GM23338 (cell line): ENCODE measurements at regions not wholly inside any gene's neighbourhood (a gene's known extent, or its start where the extent isn't known, plus 50 kb on each side); places are given as distances from the start of the nearest gene placed in this dataset.
"Not testable (repeated sequence)": the region's sequence is repeated elsewhere in the genome, so short reads cannot be mapped to it uniquely, and the experiment has no call there.

ENCODE experiments used
- ATAC-seq: fragments of 200-7000 bp; cut with Tn5 transposase; 3 replicates; pipeline ENCODE4 v1.9.1; 2020
- DNase-seq: peaks from one replicate; pipeline ENCODE4 v3.0.0-alpha.2; 2015; ENCODE audit warnings: low spot score
- H2AFZ ChIP-seq: fragments of 200-600 bp; sonication (generic); 2 replicates; pipeline ENCODE4 v1.8.0; 2016; ENCODE audit warnings: antibody characterized with exemption, mild to moderate bottlenecking, moderate library complexity
- H3F3A ChIP-seq: fragments of 200-600 bp; sonication (generic); replicated peaks from 2 replicates; pipeline ENCODE4 v1.8.0; 2017; ENCODE audit warnings: antibody characterized with exemption, mixed run types, low read depth
- H3K27ac ChIP-seq: fragments of 200-600 bp; sonication (generic); 2 replicates; pipeline ENCODE4 v1.6.1; 2016; ENCODE audit warnings: low read depth
- H3K27me3 ChIP-seq: fragments of 200-600 bp; sonication (generic); 2 replicates; pipeline ENCODE4 v1.8.0; 2016; ENCODE audit warnings: mild to moderate bottlenecking, mixed run types, moderate library complexity; ENCODE audit not compliant: insufficient read depth
- H3K36me3 ChIP-seq: fragments of 200-600 bp; sonication (generic); 2 replicates; pipeline ENCODE4 v1.8.0; 2016; ENCODE audit warnings: mild to moderate bottlenecking; ENCODE audit not compliant: insufficient read depth
- H3K4me1 ChIP-seq: fragments of 200-600 bp; sonication (generic); 2 replicates; pipeline ENCODE4 v1.8.0; 2016; ENCODE audit warnings: mild to moderate bottlenecking, moderate library complexity; ENCODE audit not compliant: insufficient read depth
- H3K4me2 ChIP-seq: fragments of 200-600 bp; sonication (generic); 2 replicates; pipeline ENCODE4 v1.7.1; 2017; ENCODE audit warnings: mixed run types
- H3K4me3 ChIP-seq: fragments of 200-600 bp; sonication (generic); 2 replicates; pipeline ENCODE4 v1.6.1; 2016; ENCODE audit warnings: mixed run types
- H3K79me2 ChIP-seq: fragments of 200-600 bp; sonication (generic); replicated peaks from 2 replicates; pipeline ENCODE4 v1.8.0; 2017; ENCODE audit warnings: mild to moderate bottlenecking; ENCODE audit not compliant: insufficient read depth
- H3K9me2 ChIP-seq: fragments of 200-600 bp; sonication (generic); 2 replicates; pipeline ENCODE4 v1.8.0; 2017; ENCODE audit not compliant: insufficient read depth
- H4K20me1 ChIP-seq: fragments of 200-600 bp; sonication (generic); replicated peaks from 2 replicates; pipeline ENCODE4 v1.8.0; 2017; ENCODE audit warnings: mild to moderate bottlenecking; ENCODE audit not compliant: insufficient read depth
- H3K27ac Mint-ChIP-seq: 2 replicates; pipeline ENCODE4 v1.8.0; 2020; ENCODE audit warnings: inconsistent platforms, mild to moderate bottlenecking, moderate library complexity, mixed read lengths
- H3K27me3 Mint-ChIP-seq: 3 replicates; pipeline ENCODE4 v1.8.0; 2022; ENCODE audit warnings: low read depth, mild to moderate bottlenecking, moderate library complexity, mixed read lengths, inconsistent platforms; ENCODE audit not compliant: insufficient read depth, poor library complexity
- H3K36me3 Mint-ChIP-seq: 3 replicates; pipeline ENCODE4 v1.8.0; 2021; ENCODE audit warnings: low read depth, mild to moderate bottlenecking, inconsistent platforms, moderate library complexity, mixed read lengths
- H3K4me1 Mint-ChIP-seq: 3 replicates; pipeline ENCODE4 v1.8.0; 2020; ENCODE audit warnings: mild to moderate bottlenecking, inconsistent platforms, mixed read lengths
- H3K4me3 Mint-ChIP-seq: 3 replicates; pipeline ENCODE4 v1.8.0; 2021; ENCODE audit warnings: moderate library complexity, mild to moderate bottlenecking, inconsistent platforms, mixed read lengths
- H3K9me3 Mint-ChIP-seq: 3 replicates; pipeline ENCODE4 v1.8.0; 2020; ENCODE audit warnings: moderate library complexity, mild to moderate bottlenecking, inconsistent platforms, mixed read lengths
- CREB1 ChIP-seq: fragments of 250-450 bp; sonication (Bioruptor Pico); IDR thresholded peaks from 2 replicates; pipeline ENCODE4 v1.5.0; 2020; ENCODE audit warnings: low read depth, mild to moderate bottlenecking, moderate library complexity
- EZH2 ChIP-seq: fragments of 200-600 bp; sonication (generic); IDR thresholded peaks from one replicate; pipeline ENCODE4 v1.8.0; 2017; ENCODE audit warnings: antibody characterized with exemption, mild to moderate bottlenecking, low read depth; ENCODE audit not compliant: unreplicated experiment
- EZH2phosphoT487 ChIP-seq: fragments of 200-600 bp; sonication (generic); IDR thresholded peaks from one replicate; pipeline ENCODE4 v1.8.1; 2018; ENCODE audit warnings: antibody characterized with exemption; ENCODE audit not compliant: unreplicated experiment
- JUNB ChIP-seq: IDR thresholded peaks from one replicate; pipeline ENCODE4 v1.6.1; 2016; ENCODE audit warnings: antibody characterized with exemption; ENCODE audit not compliant: unreplicated experiment
- POLR2AphosphoS5 ChIP-seq: IDR thresholded peaks from 2 replicates; pipeline ENCODE4 v1.6.1; 2016; ENCODE audit warnings: antibody characterized with exemption, low read depth
- STAT1 ChIP-seq: IDR thresholded peaks from one replicate; pipeline ENCODE4 v1.6.1; 2016; ENCODE audit warnings: antibody characterized with exemption; ENCODE audit not compliant: unreplicated experiment
- ZNF114 ChIP-seq: fragments of 250-450 bp; sonication (Bioruptor Pico); IDR thresholded peaks from 2 replicates; pipeline ENCODE4 v1.5.0; 2020; ENCODE audit warnings: mild to moderate bottlenecking, moderate library complexity
- TF ChIP-seq, protein P1 (sequence below): fragments of 250-450 bp; sonication (Bioruptor Pico); IDR thresholded peaks from 2 replicates; pipeline ENCODE4 v1.5.0; 2020; ENCODE audit warnings: mild to moderate bottlenecking, moderate library complexity
- TF ChIP-seq, protein P2 (sequence below): IDR thresholded peaks from 2 replicates; pipeline ENCODE4 v1.6.1; 2016; ENCODE audit warnings: antibody characterized with exemption
- TF ChIP-seq, protein P3 (sequence below), 2 experiments: fragments of 200-600 bp in 1 of 2; sonication (generic) in 1 of 2; conservative IDR thresholded peaks; 2 replicates each; pipeline versions ENCODE4 v1.5.1 to v1.6.1; 2016 to 2017; ENCODE audit warnings: antibody characterized with exemption in 2 of 2, low read depth in 2 of 2, mild to moderate bottlenecking in 2 of 2, moderate library complexity in 1 of 2

DNA sequence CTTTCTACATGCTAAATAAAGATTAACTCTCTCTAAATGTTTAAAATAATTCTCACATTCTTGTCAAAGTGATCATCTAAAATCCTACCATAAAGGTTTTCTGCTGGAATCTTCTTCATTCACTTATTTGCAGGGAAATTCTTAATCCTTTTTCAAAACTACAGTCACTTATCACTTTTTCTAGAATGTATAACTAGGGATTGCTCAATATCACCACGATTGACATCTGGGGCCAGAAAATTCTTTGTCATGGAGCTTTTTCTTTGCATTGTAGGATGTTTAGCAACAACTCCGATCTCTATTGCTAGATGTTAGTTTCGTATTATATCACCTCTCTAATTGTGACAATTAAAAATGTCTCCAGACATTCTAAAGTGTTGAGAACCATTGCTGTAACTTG is 344.9 kb upstream of the PIK3R1 start:
- DNase-seq (no peak), ATAC-seq (no peak)
- no peaks in the 10 kb centered on the region for H3F3A ChIP-seq

DNA sequence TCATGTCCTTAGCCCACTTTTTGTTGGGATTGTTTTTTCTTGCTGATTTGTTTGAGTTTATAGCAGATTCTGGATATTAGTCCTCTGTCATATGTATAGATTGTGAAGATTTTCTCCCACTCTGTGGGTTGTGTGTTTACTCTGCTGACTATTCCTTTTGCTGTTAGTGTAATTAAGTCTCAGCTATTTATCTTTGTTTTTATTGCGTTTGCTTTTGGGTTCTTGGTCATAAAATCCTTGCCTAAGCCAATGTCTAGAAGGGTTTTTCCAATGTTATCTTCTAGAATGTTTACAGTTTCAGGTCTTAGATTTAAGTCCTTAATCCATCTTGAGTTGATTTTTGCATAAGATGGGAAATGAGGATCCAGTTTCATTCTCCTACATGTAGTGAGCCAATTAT is 351.2 kb upstream of the PIK3R1 start:
- not testable (repeated sequence) for H3K4me1 Mint-ChIP-seq, ATAC-seq, H3K27me3 ChIP-seq

More for the DNA sequence above, 344.9 kb upstream of the PIK3R1 start:
- no peaks in the 10 kb centered on the region for H3K27me3 Mint-ChIP-seq
- no peaks in the 10 kb centered on the region for H3K36me3 ChIP-seq
- H3K4me3 ChIP-seq, result no peak overlapping the region
- no peaks in the 10 kb centered on the region for H3K79me2 ChIP-seq
- no peak overlapping the region for H3K4me3 Mint-ChIP-seq
- H3K27ac ChIP-seq, result no peak overlapping the region
- H3K4me1 Mint-ChIP-seq, result no peaks in the 10 kb centered on the region
- peaks cover 10% of the 10 kb centered on the region; the same call in 1 of the 2 replicates for H3K9me2 ChIP-seq
- H3K4me1 ChIP-seq, result no peaks in the 10 kb centered on the region
- peaks cover 4% of the 10 kb centered on the region; the same call in 1 of the 3 replicates for H3K9me3 Mint-ChIP-seq
- H3K4me2 ChIP-seq, result no peak overlapping the region
- H2AFZ ChIP-seq, result no peak overlapping the region
- TF ChIP-seq ZNF114 (CRISPR knock-in tag) (no peak), STAT1 (no peak), CREB1 (CRISPR knock-in tag) (no peak), EZH2phosphoT487 (no peak), EZH2 (no peak), POLR2AphosphoS5 (no peak), JUNB (no peak)
- TF ChIP-seq, protein P1, sequence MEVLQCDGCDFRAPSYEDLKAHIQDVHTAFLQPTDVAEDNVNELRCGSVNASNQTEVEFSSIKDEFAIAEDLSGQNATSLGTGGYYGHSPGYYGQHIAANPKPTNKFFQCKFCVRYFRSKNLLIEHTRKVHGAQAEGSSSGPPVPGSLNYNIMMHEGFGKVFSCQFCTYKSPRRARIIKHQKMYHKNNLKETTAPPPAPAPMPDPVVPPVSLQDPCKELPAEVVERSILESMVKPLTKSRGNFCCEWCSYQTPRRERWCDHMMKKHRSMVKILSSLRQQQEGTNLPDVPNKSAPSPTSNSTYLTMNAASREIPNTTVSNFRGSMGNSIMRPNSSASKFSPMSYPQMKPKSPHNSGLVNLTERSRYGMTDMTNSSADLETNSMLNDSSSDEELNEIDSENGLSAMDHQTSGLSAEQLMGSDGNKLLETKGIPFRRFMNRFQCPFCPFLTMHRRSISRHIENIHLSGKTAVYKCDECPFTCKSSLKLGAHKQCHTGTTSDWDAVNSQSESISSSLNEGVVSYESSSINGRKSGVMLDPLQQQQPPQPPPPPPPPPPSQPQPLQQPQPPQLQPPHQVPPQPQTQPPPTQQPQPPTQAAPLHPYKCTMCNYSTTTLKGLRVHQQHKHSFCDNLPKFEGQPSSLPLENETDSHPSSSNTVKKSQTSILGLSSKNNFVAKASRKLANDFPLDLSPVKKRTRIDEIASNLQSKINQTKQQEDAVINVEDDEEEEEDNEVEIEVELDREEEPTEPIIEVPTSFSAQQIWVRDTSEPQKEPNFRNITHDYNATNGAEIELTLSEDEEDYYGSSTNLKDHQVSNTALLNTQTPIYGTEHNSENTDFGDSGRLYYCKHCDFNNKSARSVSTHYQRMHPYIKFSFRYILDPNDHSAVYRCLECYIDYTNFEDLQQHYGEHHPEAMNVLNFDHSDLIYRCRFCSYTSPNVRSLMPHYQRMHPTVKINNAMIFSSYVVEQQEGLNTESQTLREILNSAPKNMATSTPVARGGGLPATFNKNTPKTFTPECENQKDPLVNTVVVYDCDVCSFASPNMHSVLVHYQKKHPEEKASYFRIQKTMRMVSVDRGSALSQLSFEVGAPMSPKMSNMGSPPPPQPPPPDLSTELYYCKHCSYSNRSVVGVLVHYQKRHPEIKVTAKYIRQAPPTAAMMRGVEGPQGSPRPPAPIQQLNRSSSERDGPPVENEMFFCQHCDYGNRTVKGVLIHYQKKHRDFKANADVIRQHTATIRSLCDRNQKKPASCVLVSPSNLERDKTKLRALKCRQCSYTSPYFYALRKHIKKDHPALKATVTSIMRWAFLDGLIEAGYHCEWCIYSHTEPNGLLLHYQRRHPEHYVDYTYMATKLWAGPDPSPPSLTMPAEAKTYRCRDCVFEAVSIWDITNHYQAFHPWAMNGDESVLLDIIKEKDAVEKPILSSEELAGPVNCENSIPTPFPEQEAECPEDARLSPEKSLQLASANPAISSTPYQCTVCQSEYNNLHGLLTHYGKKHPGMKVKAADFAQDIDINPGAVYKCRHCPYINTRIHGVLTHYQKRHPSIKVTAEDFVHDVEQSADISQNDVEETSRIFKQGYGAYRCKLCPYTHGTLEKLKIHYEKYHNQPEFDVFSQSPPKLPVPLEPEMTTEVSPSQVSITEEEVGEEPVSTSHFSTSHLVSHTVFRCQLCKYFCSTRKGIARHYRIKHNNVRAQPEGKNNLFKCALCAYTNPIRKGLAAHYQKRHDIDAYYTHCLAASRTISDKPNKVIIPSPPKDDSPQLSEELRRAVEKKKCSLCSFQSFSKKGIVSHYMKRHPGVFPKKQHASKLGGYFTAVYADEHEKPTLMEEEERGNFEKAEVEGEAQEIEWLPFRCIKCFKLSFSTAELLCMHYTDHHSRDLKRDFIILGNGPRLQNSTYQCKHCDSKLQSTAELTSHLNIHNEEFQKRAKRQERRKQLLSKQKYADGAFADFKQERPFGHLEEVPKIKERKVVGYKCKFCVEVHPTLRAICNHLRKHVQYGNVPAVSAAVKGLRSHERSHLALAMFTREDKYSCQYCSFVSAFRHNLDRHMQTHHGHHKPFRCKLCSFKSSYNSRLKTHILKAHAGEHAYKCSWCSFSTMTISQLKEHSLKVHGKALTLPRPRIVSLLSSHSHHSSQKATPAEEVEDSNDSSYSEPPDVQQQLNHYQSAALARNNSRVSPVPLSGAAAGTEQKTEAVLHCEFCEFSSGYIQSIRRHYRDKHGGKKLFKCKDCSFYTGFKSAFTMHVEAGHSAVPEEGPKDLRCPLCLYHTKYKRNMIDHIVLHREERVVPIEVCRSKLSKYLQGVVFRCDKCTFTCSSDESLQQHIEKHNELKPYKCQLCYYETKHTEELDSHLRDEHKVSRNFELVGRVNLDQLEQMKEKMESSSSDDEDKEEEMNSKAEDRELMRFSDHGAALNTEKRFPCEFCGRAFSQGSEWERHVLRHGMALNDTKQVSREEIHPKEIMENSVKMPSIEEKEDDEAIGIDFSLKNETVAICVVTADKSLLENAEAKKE, result no peak
- TF ChIP-seq, protein P2, sequence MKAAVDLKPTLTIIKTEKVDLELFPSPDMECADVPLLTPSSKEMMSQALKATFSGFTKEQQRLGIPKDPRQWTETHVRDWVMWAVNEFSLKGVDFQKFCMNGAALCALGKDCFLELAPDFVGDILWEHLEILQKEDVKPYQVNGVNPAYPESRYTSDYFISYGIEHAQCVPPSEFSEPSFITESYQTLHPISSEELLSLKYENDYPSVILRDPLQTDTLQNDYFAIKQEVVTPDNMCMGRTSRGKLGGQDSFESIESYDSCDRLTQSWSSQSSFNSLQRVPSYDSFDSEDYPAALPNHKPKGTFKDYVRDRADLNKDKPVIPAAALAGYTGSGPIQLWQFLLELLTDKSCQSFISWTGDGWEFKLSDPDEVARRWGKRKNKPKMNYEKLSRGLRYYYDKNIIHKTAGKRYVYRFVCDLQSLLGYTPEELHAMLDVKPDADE, result no peak
- TF ChIP-seq, protein P3, sequence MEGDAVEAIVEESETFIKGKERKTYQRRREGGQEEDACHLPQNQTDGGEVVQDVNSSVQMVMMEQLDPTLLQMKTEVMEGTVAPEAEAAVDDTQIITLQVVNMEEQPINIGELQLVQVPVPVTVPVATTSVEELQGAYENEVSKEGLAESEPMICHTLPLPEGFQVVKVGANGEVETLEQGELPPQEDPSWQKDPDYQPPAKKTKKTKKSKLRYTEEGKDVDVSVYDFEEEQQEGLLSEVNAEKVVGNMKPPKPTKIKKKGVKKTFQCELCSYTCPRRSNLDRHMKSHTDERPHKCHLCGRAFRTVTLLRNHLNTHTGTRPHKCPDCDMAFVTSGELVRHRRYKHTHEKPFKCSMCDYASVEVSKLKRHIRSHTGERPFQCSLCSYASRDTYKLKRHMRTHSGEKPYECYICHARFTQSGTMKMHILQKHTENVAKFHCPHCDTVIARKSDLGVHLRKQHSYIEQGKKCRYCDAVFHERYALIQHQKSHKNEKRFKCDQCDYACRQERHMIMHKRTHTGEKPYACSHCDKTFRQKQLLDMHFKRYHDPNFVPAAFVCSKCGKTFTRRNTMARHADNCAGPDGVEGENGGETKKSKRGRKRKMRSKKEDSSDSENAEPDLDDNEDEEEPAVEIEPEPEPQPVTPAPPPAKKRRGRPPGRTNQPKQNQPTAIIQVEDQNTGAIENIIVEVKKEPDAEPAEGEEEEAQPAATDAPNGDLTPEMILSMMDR (conservative IDR thresholded peaks at IDR 0.05; ENCODE audit: low read depth in 2 of 2), result no peak
- H4K20me1 ChIP-seq, result no peaks in the 10 kb centered on the region
- no peaks in the 10 kb centered on the region for H3K36me3 Mint-ChIP-seq
- H3K27me3 ChIP-seq, result no peaks in the 10 kb centered on the region
- no peak overlapping the region for H3K27ac Mint-ChIP-seq

More for the DNA sequence above, 351.2 kb upstream of the PIK3R1 start:
- H3K4me1 ChIP-seq, H3K36me3 ChIP-seq, H3K36me3 Mint-ChIP-seq, H3K9me2 ChIP-seq, H3K4me3 ChIP-seq, H4K20me1 ChIP-seq, H3K4me2 ChIP-seq, H3K4me3 Mint-ChIP-seq, H3K27me3 Mint-ChIP-seq, H3K27ac ChIP-seq, H3F3A ChIP-seq, H3K79me2 ChIP-seq, H2AFZ ChIP-seq, H3K27ac Mint-ChIP-seq, DNase-seq: not testable (repeated sequence)
- peaks cover 11% of the 10 kb centered on the region; the same call in 2 of the 3 replicates for H3K9me3 Mint-ChIP-seq
